Neutrophil (primary cell): ENCODE measurements at regions not wholly inside any gene's neighbourhood (a gene's known extent, or its start where the extent isn't known, plus 50 kb on each side); places are given as distances from the start of the nearest gene placed in this dataset.

Experiments
- H3K27ac ChIP-seq: fragments of 200-600 bp; sonication (generic); 2 replicates; pipeline ENCODE4 v1.5.1; 2016; ENCODE audit warnings: mild to moderate bottlenecking, moderate library complexity
- H3K27me3 ChIP-seq: fragments of 200-600 bp; sonication (generic); 2 replicates; pipeline ENCODE4 v1.6.0; 2016; ENCODE audit warnings: mild to moderate bottlenecking
- H3K36me3 ChIP-seq: fragments of 200-600 bp; sonication (generic); 2 replicates; pipeline ENCODE4 v1.5.1; 2017
- H3K4me1 ChIP-seq, 2 experiments: fragments of 200-600 bp in 1 of 2; sonication (generic) in 1 of 2; 1 replicate in 1 of 2; 2 replicates in 1 of 2; pipeline versions ENCODE4 v1.5.1 to v1.6.1; 2013 to 2016; ENCODE audit warnings: low read depth in 1 of 2, low read length in 1 of 2, mild to moderate bottlenecking in 1 of 2, moderate library complexity in 1 of 2; ENCODE audit not compliant: control insufficient read depth in 1 of 2, insufficient read depth in 1 of 2
- H3K4me3 ChIP-seq, 2 experiments: fragments of 200-600 bp in 1 of 2; sonication (generic) in 1 of 2; 1 replicate in 1 of 2; 2 replicates in 1 of 2; pipeline ENCODE4 v1.5.1; 2013 to 2016; ENCODE audit warnings: low read depth in 1 of 2, low read length in 1 of 2, mild to moderate bottlenecking in 1 of 2, moderate library complexity in 1 of 2
- H3K9me3 ChIP-seq: fragments of 200-600 bp; sonication (generic); 2 replicates; pipeline ENCODE4 v1.5.1; 2016
- TF ChIP-seq, protein P1 (sequence below): fragments of 200-600 bp; sonication (generic); IDR thresholded peaks from 2 replicates; pipeline ENCODE4 v1.5.1; 2016; ENCODE audit warnings: antibody characterized with exemption

DNA sequence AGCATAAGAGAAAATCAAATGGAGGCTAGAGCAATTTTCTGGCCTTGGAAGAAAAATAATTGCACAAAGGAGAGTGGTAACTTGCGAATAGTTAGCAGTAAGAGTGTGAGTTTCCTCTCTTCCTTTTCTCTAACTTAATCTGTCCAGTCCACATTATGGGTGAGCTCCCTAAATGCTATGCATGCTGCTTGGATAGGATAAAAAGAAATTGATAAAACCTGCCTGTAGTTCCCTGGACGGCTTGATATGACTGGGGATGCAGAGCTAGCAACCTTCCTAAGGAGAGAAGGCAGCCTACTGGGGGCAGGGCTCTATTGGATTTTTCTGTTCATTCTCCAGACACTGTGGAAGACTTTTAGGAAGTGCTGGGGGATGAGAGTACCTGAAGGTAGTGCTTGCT, 311.3 kb downstream of the LMO7 start:
- Histone ChIP-seq H3K4me3 (no peak overlapping the region), H3K27ac (no peak overlapping the region), H3K36me3 (no peaks in the 10 kb centered on the region), H3K9me3 (no peaks in the 10 kb centered on the region), H3K27me3 (no peaks in the 10 kb centered on the region), H3K4me1 (no peaks in the 10 kb centered on the region)
- TF ChIP-seq, protein P1, sequence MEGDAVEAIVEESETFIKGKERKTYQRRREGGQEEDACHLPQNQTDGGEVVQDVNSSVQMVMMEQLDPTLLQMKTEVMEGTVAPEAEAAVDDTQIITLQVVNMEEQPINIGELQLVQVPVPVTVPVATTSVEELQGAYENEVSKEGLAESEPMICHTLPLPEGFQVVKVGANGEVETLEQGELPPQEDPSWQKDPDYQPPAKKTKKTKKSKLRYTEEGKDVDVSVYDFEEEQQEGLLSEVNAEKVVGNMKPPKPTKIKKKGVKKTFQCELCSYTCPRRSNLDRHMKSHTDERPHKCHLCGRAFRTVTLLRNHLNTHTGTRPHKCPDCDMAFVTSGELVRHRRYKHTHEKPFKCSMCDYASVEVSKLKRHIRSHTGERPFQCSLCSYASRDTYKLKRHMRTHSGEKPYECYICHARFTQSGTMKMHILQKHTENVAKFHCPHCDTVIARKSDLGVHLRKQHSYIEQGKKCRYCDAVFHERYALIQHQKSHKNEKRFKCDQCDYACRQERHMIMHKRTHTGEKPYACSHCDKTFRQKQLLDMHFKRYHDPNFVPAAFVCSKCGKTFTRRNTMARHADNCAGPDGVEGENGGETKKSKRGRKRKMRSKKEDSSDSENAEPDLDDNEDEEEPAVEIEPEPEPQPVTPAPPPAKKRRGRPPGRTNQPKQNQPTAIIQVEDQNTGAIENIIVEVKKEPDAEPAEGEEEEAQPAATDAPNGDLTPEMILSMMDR = no peak

- no peaks in the 10 kb centered on the region for H3K36me3 ChIP-seq
- no peaks in the 10 kb centered on the region for H3K9me3 ChIP-seq
- H3K27me3 ChIP-seq = no peaks in the 10 kb centered on the region
- H3K4me1 ChIP-seq = no peaks in the 10 kb centered on the region
- TF ChIP-seq, protein P1 = no peak
- H3K4me3 ChIP-seq = no peak overlapping the region
- no peak overlapping the region for H3K27ac ChIP-seq
These were observed 310.6 kb downstream of the LMO7 start for GRCh38 chr13:75946536-75947284.

GRCh38 chr13:75945841-75946482, 309.8 kb downstream of the LMO7 start:
- Histone ChIP-seq H3K27ac (no peak overlapping the region), H3K27me3 (no peaks in the 10 kb centered on the region), H3K9me3 (no peaks in the 10 kb centered on the region), H3K4me1 (no peaks in the 10 kb centered on the region), H3K4me3 (no peak overlapping the region), H3K36me3 (no peaks in the 10 kb centered on the region)
- TF ChIP-seq, protein P1 = no peak

DNA sequence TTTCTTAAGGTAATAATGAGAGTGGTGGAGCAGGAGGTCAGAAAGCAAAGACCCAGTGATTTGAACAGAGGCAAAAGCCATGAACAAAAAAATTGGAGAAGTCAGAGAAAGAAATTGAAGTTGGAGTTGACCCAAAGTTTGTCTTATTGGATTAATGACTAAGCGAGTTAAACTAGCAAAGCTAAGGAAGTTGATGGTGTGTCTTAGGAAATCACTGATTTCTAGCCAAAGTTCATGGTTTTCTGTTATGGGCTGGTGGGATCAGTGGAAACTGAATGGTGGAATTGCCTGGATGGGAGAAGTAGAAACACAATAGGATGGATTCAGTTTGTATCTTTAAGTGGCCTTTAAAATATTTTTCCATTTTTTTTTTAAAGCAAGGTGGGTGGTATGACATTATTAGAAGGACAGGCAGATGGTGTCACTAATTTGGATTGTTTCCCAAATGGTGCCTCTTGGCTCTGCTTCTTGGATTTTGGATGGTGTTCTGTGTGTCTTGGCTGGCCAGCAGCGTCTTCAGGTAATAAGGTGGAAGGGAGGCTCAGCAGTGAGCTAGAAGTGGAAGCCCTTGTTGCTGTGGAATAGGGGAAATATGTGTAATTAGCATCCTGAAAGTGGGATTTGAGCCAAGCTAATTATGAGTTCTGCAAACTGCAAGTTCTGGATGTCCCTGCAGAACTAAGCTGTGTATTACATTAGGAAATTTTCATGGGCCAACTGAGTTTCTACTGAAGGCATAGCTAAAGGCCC, 302.9 kb downstream of the LMO7 start:
- H3K4me3 ChIP-seq = no peak overlapping the region
- H3K36me3 ChIP-seq = no peaks in the 10 kb centered on the region
- H3K27ac ChIP-seq = no peak overlapping the region
- H3K4me1 ChIP-seq = no peaks in the 10 kb centered on the region
- no peaks in the 10 kb centered on the region for H3K9me3 ChIP-seq
- TF ChIP-seq, protein P1 = no peak
- no peaks in the 10 kb centered on the region for H3K27me3 ChIP-seq

GRCh38 chr13:75936791-75937190, 300.7 kb downstream of the LMO7 start:
- TF ChIP-seq, protein P1 = no peak

More at GRCh38 chr13:75936791-75937190, 300.7 kb downstream of the LMO7 start:
- Histone ChIP-seq H3K9me3 (no peaks in the 10 kb centered on the region), H3K36me3 (no peaks in the 10 kb centered on the region), H3K27me3 (no peaks in the 10 kb centered on the region), H3K27ac (no peak overlapping the region), H3K4me3 (no peak overlapping the region), H3K4me1 (no peaks in the 10 kb centered on the region)
